GM12892 (cell line): ENCODE measurements at regions not wholly inside any gene's neighbourhood (a gene's known extent, or its start where the extent isn't known, plus 50 kb on each side); places are given as distances from the start of the nearest gene placed in this dataset.

Experiments
- POLR2A ChIP-seq: IDR thresholded peaks from 2 replicates; pipeline ENCODE4 v1.6.1; 2011; ENCODE audit warnings: low read depth, low read length, control low read depth
- POLR2AphosphoS5 ChIP-seq: IDR thresholded peaks from 2 replicates; pipeline ENCODE4 v1.6.1; 2011; ENCODE audit warnings: low read depth, low read length, control low read depth
- TAF1 ChIP-seq: IDR thresholded peaks from 2 replicates; pipeline ENCODE4 v1.6.1; 2011; ENCODE audit warnings: low read depth, mild to moderate bottlenecking, control low read depth, low read length, borderline replicate concordance

GRCh38 chr3:104781112-104781511 is 585.6 kb upstream of the ALCAM start:
- TF ChIP-seq POLR2AphosphoS5 (no peak), POLR2A (no peak), TAF1 (no peak)
